HG03175 (cell line): ENCODE measurements at regions not wholly inside any gene's neighbourhood (a gene's known extent, or its start where the extent isn't known, plus 50 kb on each side); places are given as distances from the start of the nearest gene placed in this dataset.
"Not testable (repeated sequence)": the region's sequence is repeated elsewhere in the genome, so short reads cannot be mapped to it uniquely, and the experiment has no call there.

Experiments
- ATAC-seq: cut with Tn5 transposase; IDR thresholded peaks from one replicate; pipeline ENCODE4 v1.9.1; 2021; ENCODE audit warnings: mild to moderate bottlenecking, moderate library complexity; ENCODE audit not compliant: unreplicated experiment

GRCh38 chr6:26232306-26232939 lies 132.6 kb upstream of the BTN3A2 start:
- no peak for ATAC-seq

- ATAC-seq, result peak; percentile 5
Observed at GRCh38 chr6:26232940-26233648, 131.9 kb upstream of the BTN3A2 start.

- ATAC-seq, result peak; percentile 49
Observed at GRCh38 chr6:26233649-26234420, 131.2 kb upstream of the BTN3A2 start.

- peak; percentile 57 for ATAC-seq
Observed at GRCh38 chr6:26234421-26235301, 130.3 kb upstream of the BTN3A2 start.

GRCh38 chr6:26235302-26235670 lies 129.7 kb upstream of the BTN3A2 start:
- no peak for ATAC-seq

GRCh38 chr6:26239415-26239814 lies 125.6 kb upstream of the BTN3A2 start:
- ATAC-seq, result not testable (repeated sequence)

GRCh38 chr6:26240157-26241032 lies 124.6 kb upstream of the BTN3A2 start:
- ATAC-seq, result peak; percentile 56

- peak; percentile 13 for ATAC-seq
Observed at GRCh38 chr6:26241033-26241895, 123.7 kb upstream of the BTN3A2 start.

- ATAC-seq, result no peak
Observed at GRCh38 chr6:26243132-26243531, 121.9 kb upstream of the BTN3A2 start.

GRCh38 chr6:26243752-26244151 lies 121.2 kb upstream of the BTN3A2 start:
- ATAC-seq, result no peak

- no peak for ATAC-seq
Observed at GRCh38 chr6:26246058-26246457, 118.9 kb upstream of the BTN3A2 start.

GRCh38 chr6:26246553-26246952 lies 118.4 kb upstream of the BTN3A2 start:
- ATAC-seq, result no peak

- peak; percentile 13 for ATAC-seq
Observed at GRCh38 chr6:26249707-26249956, 115.4 kb upstream of the BTN3A2 start.

- ATAC-seq, result peak; percentile 47
Observed at GRCh38 chr6:26249957-26250697, 114.9 kb upstream of the BTN3A2 start.

- ATAC-seq, result no peak
Observed at GRCh38 chr6:26250698-26251044, 114.3 kb upstream of the BTN3A2 start.

GRCh38 chr6:26251354-26252076 lies 113.5 kb upstream of the BTN3A2 start:
- ATAC-seq, result peak; percentile 51

- no peak for ATAC-seq
Observed at GRCh38 chr6:26252077-26252472, 112.9 kb upstream of the BTN3A2 start.

- ATAC-seq, result no peak
Observed at GRCh38 chr6:26254724-26255123, 110.3 kb upstream of the BTN3A2 start.
